ENCODE measurements at regions not wholly inside any gene's neighbourhood (a gene's known extent, or its start where the extent isn't known, plus 50 kb on each side); places are given as distances from the start of the nearest gene placed in this dataset.
"Not testable (repeated sequence)": the region's sequence is repeated elsewhere in the genome, so short reads cannot be mapped to it uniquely, and the experiment has no call there.

DNA sequence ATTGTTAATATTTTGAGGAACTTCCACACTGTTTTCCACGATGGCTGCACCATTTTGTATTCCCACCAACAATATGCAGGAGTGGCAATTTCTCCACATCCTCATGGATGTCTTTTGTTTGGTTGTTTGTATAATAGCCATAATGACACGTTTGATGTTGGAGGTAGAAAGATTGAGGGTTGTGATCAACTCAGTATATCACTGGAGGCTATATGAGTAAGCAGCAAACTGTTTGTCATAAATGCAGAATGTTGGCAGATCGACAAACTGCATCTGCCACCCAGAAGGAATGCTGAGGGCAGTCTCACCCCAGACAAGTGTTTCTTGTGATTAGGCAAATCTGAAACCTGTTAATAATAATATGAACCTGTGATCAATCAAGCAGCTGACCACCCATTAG is 243.9 kb upstream of the WDFY3 start:
- Histone ChIP-seq H3K9me3 (replicated peaks; ENCODE audit: insufficient read depth, low read length) (no peaks in the 10 kb centered on the region), H3K36me3 (replicated peaks; ENCODE audit: insufficient read depth, low read length) (no peaks in the 10 kb centered on the region), H3K9me2 (replicated peaks; ENCODE audit: insufficient read depth, low read length) (no peaks in the 10 kb centered on the region), H3K27me3 (replicated peaks; ENCODE audit: insufficient read depth, low read length) (no peaks in the 10 kb centered on the region), H3F3A (ENCODE audit: insufficient read depth, low read length) (no peaks in the 10 kb centered on the region), H3K4me1 (ENCODE audit: low read length) (no peaks in the 10 kb centered on the region), H3K9ac (ENCODE audit: low read length) (no peak overlapping the region), H2AFZ (ENCODE audit: low read length) (no peak overlapping the region), H4K20me1 (ENCODE audit: insufficient read depth, low read length) (no peaks in the 10 kb centered on the region), H3K4me3 (ENCODE audit: low read length) (no peak overlapping the region), H3K79me2 (ENCODE audit: low read length) (no peaks in the 10 kb centered on the region), H3K27ac (ENCODE audit: low read length) (no peak overlapping the region), H3K4me2 (ENCODE audit: low read depth, low read length) (no peak overlapping the region)
- DNase-seq: no peak
- TF ChIP-seq EZH2phosphoT487 (IDR thresholded peaks at IDR 0.05; ENCODE audit: low read length): no peak
- TF ChIP-seq EZH2 (optimal IDR thresholded peaks at IDR 0.05; ENCODE audit: low read depth, low read length): no peak

DNA sequence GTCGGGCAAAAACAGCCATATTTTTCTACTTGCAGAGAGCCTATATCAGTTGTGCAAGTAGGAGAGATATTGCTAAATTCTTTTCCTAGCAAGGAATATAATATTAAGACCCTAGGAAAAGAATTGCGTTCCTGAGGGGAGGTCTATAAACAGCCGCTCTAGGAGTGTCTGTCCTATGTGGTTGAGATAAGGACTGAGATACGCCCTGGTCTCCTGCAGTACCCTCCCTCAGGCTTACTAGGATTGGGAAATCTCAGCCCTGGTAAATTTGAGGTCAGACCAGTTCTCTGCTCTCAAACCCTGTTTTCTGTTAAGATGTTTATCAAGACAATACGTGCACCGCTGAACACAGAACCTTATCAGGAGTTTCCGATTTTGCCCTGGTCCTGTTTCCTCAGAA is 250.1 kb upstream of the WDFY3 start:
- H3K9me2 ChIP-seq (replicated peaks; ENCODE audit: insufficient read depth, low read length); H3K27ac ChIP-seq (ENCODE audit: low read length); DNase-seq; H3K36me3 ChIP-seq (replicated peaks; ENCODE audit: insufficient read depth, low read length); H4K20me1 ChIP-seq (ENCODE audit: insufficient read depth, low read length); H3F3A ChIP-seq (ENCODE audit: insufficient read depth, low read length); H3K9me3 ChIP-seq (replicated peaks; ENCODE audit: insufficient read depth, low read length); H3K4me3 ChIP-seq (ENCODE audit: low read length); H3K9ac ChIP-seq (ENCODE audit: low read length); H3K27me3 ChIP-seq (replicated peaks; ENCODE audit: insufficient read depth, low read length); H3K4me2 ChIP-seq (ENCODE audit: low read depth, low read length); H2AFZ ChIP-seq (ENCODE audit: low read length); H3K4me1 ChIP-seq (ENCODE audit: low read length); H3K79me2 ChIP-seq (ENCODE audit: low read length): not testable (repeated sequence)

DNA sequence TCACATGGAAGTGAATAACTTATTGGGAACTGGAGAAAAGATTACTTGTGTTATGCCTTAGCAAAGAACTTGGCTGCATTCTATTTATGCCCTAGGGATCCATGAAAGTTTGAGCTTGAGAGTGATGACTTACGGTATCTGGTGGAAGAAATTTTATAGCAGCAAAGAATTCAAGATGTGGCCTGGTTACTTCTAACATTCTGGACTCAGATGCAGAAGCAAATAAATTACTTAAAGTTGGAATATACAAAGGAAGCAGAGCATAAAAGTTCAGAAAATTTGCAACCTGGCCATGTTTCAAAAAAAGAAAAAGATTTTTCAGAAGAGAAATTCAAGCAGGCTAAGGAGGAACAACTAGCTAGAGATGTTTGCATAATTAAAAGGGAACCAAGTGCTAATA is 252.3 kb upstream of the WDFY3 start:
- H3K27me3 ChIP-seq (replicated peaks; ENCODE audit: insufficient read depth, low read length): no peaks in the 10 kb centered on the region
- no peaks in the 10 kb centered on the region for H3K79me2 ChIP-seq (ENCODE audit: low read length)
- no peak overlapping the region for H3K27ac ChIP-seq (ENCODE audit: low read length)
- H3K9me3 ChIP-seq (replicated peaks; ENCODE audit: insufficient read depth, low read length): no peaks in the 10 kb centered on the region
- H3K4me1 ChIP-seq (ENCODE audit: low read length): no peaks in the 10 kb centered on the region
- no peaks in the 10 kb centered on the region for H3F3A ChIP-seq (ENCODE audit: insufficient read depth, low read length)
- no peak overlapping the region for H2AFZ ChIP-seq (ENCODE audit: low read length)
- no peak overlapping the region for H3K9ac ChIP-seq (ENCODE audit: low read length)
- no peak for TF ChIP-seq EZH2 (optimal IDR thresholded peaks at IDR 0.05; ENCODE audit: low read depth, low read length)
- no peak for TF ChIP-seq EZH2phosphoT487 (IDR thresholded peaks at IDR 0.05; ENCODE audit: low read length)
- TF ChIP-seq, protein P1, sequence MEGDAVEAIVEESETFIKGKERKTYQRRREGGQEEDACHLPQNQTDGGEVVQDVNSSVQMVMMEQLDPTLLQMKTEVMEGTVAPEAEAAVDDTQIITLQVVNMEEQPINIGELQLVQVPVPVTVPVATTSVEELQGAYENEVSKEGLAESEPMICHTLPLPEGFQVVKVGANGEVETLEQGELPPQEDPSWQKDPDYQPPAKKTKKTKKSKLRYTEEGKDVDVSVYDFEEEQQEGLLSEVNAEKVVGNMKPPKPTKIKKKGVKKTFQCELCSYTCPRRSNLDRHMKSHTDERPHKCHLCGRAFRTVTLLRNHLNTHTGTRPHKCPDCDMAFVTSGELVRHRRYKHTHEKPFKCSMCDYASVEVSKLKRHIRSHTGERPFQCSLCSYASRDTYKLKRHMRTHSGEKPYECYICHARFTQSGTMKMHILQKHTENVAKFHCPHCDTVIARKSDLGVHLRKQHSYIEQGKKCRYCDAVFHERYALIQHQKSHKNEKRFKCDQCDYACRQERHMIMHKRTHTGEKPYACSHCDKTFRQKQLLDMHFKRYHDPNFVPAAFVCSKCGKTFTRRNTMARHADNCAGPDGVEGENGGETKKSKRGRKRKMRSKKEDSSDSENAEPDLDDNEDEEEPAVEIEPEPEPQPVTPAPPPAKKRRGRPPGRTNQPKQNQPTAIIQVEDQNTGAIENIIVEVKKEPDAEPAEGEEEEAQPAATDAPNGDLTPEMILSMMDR (IDR thresholded peaks at IDR 0.05; ENCODE audit: low read length): no peak
- H3K4me3 ChIP-seq (ENCODE audit: low read length): no peak overlapping the region
- H3K4me2 ChIP-seq (ENCODE audit: low read depth, low read length): no peak overlapping the region
- no peak for DNase-seq
- H4K20me1 ChIP-seq (ENCODE audit: insufficient read depth, low read length): no peaks in the 10 kb centered on the region
- no peaks in the 10 kb centered on the region for H3K9me2 ChIP-seq (replicated peaks; ENCODE audit: insufficient read depth, low read length)
- no peaks in the 10 kb centered on the region for H3K36me3 ChIP-seq (replicated peaks; ENCODE audit: insufficient read depth, low read length)

DNA sequence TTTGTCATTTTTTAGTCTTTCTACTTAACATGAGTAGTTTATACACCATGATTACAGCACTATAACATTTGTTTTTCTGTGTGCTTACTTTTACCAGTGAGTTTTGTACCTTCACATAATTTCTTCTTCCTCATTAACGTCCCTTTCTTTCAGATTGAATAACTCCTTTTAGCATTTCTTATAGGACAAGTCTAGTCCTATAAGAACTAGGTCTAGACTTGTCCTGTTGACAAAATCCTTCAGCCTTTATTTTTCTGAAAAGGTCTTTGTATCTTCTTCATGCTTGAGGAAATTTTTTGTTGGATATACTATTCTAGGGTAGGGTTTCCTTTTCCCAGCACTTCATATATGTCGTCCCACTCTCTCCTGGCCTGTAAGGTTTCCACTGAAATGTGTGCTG is 253.3 kb upstream of the ARHGAP24 start:
- H3K9ac ChIP-seq (ENCODE audit: low read length): no peak overlapping the region
- H3K79me2 ChIP-seq (ENCODE audit: low read length): no peaks in the 10 kb centered on the region
- H3K36me3 ChIP-seq (replicated peaks; ENCODE audit: insufficient read depth, low read length): no peaks in the 10 kb centered on the region
- no peaks in the 10 kb centered on the region for H4K20me1 ChIP-seq (ENCODE audit: insufficient read depth, low read length)
- H3K27ac ChIP-seq (ENCODE audit: low read length): no peak overlapping the region
- H3K4me2 ChIP-seq (ENCODE audit: low read depth, low read length): no peak overlapping the region
- no peaks in the 10 kb centered on the region for H3K4me1 ChIP-seq (ENCODE audit: low read length)
- no peak overlapping the region for H2AFZ ChIP-seq (ENCODE audit: low read length)
- no peak for TF ChIP-seq EZH2phosphoT487 (IDR thresholded peaks at IDR 0.05; ENCODE audit: low read length)
- TF ChIP-seq, protein P1 (IDR thresholded peaks at IDR 0.05; ENCODE audit: low read length): no peak
- no peak for TF ChIP-seq EZH2 (optimal IDR thresholded peaks at IDR 0.05; ENCODE audit: low read depth, low read length)
- H3K4me3 ChIP-seq (ENCODE audit: low read length): no peak overlapping the region
- no peak for DNase-seq
- no peaks in the 10 kb centered on the region for H3F3A ChIP-seq (ENCODE audit: insufficient read depth, low read length)
- no peaks in the 10 kb centered on the region for H3K9me2 ChIP-seq (replicated peaks; ENCODE audit: insufficient read depth, low read length)
- no peaks in the 10 kb centered on the region for H3K27me3 ChIP-seq (replicated peaks; ENCODE audit: insufficient read depth, low read length)
- no peaks in the 10 kb centered on the region for H3K9me3 ChIP-seq (replicated peaks; ENCODE audit: insufficient read depth, low read length)
